ENCODE measurements at regions not wholly inside any gene's neighbourhood (a gene's known extent, or its start where the extent isn't known, plus 50 kb on each side); places are given as distances from the start of the nearest gene placed in this dataset.

DNA sequence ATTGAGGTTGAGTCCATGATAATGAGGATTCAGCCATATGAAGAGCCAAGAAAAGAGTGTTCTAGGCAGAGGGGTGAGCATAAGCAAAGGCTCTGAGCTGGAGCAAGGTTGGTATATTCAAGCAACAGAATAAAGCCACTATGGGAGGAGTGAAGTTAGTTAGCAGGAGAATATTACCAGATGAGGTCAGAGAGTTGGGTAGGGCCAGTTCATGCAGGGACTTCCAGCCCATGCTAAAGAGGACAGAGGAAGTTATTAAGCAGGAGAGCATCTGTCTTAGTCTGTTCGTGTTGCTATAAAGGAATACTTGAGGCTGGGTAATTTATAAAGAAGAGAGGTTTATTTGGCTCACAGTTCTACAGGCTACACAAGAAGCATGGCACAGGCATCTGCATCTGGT lies 57.1 kb upstream of the ATG10 start:
- no peak for TF ChIP-seq SIN3A (IDR thresholded peaks at IDR 0.05; ENCODE audit: borderline replicate concordance, insufficient read depth, low read length)
- TF ChIP-seq FOXP2 (optimal IDR thresholded peaks at IDR 0.05; ENCODE audit: borderline replicate concordance, extremely low read depth, extremely low read length, insufficient read depth) = no peak

DNA sequence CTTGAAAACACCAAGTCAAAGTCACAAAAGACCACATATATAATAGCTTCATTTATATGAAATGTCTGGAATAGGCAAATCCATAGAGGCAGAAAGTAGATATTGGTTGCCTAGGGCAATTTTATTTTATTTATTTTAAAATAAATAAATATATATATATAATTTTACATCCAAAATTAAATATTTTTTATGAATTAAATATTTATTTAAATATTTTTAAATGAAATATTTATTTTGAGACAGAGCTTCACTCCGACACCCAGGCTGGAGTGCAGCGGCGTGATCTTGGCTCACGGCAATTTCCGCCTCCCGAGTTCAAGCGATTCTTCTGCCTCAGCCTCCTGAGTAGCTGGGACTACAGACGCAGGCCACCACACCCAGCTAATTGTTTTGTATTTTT lies 58.9 kb upstream of the ATG10 start:
- TF ChIP-seq TAF1 (IDR thresholded peaks at IDR 0.05; ENCODE audit: borderline replicate concordance, insufficient read depth, low read length) = no peak
- TF ChIP-seq POLR2AphosphoS5 (IDR thresholded peaks at IDR 0.05; ENCODE audit: low read depth, low read length) = no peak
- TF ChIP-seq SIN3A (IDR thresholded peaks at IDR 0.05; ENCODE audit: borderline replicate concordance, insufficient read depth, low read length) = no peak
- TF ChIP-seq FOXP2 (optimal IDR thresholded peaks at IDR 0.05; ENCODE audit: borderline replicate concordance, extremely low read depth, extremely low read length, insufficient read depth) = no peak
- TF ChIP-seq, protein P1, sequence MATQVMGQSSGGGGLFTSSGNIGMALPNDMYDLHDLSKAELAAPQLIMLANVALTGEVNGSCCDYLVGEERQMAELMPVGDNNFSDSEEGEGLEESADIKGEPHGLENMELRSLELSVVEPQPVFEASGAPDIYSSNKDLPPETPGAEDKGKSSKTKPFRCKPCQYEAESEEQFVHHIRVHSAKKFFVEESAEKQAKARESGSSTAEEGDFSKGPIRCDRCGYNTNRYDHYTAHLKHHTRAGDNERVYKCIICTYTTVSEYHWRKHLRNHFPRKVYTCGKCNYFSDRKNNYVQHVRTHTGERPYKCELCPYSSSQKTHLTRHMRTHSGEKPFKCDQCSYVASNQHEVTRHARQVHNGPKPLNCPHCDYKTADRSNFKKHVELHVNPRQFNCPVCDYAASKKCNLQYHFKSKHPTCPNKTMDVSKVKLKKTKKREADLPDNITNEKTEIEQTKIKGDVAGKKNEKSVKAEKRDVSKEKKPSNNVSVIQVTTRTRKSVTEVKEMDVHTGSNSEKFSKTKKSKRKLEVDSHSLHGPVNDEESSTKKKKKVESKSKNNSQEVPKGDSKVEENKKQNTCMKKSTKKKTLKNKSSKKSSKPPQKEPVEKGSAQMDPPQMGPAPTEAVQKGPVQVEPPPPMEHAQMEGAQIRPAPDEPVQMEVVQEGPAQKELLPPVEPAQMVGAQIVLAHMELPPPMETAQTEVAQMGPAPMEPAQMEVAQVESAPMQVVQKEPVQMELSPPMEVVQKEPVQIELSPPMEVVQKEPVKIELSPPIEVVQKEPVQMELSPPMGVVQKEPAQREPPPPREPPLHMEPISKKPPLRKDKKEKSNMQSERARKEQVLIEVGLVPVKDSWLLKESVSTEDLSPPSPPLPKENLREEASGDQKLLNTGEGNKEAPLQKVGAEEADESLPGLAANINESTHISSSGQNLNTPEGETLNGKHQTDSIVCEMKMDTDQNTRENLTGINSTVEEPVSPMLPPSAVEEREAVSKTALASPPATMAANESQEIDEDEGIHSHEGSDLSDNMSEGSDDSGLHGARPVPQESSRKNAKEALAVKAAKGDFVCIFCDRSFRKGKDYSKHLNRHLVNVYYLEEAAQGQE (IDR thresholded peaks at IDR 0.05; ENCODE audit: insufficient read depth in 1 of 2, low read depth in 2 of 2, low read length in 2 of 2) = no peak

DNA sequence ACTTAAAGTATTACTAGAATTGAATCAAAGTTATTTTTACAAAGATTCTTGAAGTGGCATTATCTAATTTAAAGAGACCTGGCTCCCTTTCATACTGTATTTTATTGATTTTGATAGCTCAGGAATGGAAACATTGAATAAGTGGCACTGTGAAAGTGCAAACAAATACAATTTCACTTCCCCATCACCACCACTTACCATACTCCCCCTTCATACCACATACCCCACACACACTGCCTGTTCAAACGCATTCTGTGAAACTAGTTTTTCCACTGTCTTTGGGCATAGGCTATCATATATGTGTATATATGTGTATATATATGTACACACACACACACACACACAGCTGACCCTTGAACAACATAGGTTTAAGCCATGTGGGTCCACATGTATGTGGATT lies 62.1 kb upstream of the ATG10 start:
- TF ChIP-seq, protein P1 (IDR thresholded peaks at IDR 0.05; ENCODE audit: insufficient read depth in 1 of 2, low read depth in 2 of 2, low read length in 2 of 2) = no peak
- no peak for TF ChIP-seq SIN3A (IDR thresholded peaks at IDR 0.05; ENCODE audit: borderline replicate concordance, insufficient read depth, low read length)
- no peak for TF ChIP-seq FOXP2 (optimal IDR thresholded peaks at IDR 0.05; ENCODE audit: borderline replicate concordance, extremely low read depth, extremely low read length, insufficient read depth)

DNA sequence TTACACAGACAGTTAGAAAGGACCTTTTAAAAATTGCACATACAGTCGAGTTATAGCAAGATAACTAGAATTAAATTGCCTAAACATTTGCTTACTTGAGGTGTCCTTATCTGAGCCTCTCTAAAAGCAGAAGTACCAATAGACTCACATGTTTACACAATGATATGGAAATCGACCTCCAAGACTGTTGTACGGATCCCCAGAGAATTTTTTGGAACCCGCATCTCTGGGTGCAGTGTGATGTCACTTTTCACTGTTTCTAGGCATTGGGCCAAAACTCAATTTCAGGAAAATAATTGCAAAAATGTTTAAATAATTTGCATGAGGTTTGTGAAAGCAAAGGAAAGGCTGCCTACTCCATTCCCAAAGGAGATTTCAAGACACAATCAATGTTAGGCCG lies 63.1 kb upstream of the ATG10 start:
- TF ChIP-seq, protein P1 (IDR thresholded peaks at IDR 0.05; ENCODE audit: insufficient read depth in 1 of 2, low read depth in 2 of 2, low read length in 2 of 2) = no peak
- TF ChIP-seq POLR2AphosphoS5 (IDR thresholded peaks at IDR 0.05; ENCODE audit: low read depth, low read length) (no peak), SIN3A (IDR thresholded peaks at IDR 0.05; ENCODE audit: borderline replicate concordance, insufficient read depth, low read length) (no peak), FOXP2 (optimal IDR thresholded peaks at IDR 0.05; ENCODE audit: borderline replicate concordance, extremely low read depth, extremely low read length, insufficient read depth) (no peak), TAF1 (IDR thresholded peaks at IDR 0.05; ENCODE audit: borderline replicate concordance, insufficient read depth, low read length) (no peak)

DNA sequence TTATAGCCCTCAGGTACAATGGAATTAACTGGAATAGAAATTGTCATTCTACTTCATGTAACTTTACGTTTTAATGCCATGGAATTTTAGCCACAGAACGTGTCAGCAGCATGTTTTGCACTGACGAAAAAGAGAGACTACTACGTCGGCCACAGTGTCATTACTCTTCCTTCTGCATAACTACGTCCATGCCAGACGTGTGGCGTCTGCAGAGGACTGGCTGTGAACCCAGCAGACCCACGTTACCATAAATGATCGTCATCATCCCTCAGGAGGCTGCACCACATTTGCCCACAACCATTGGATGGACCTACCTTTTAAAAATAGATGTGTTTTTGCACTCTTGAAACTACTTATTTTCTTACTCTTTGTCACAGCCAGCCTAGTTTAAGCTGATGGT lies 63.8 kb upstream of the ATG10 start:
- TF ChIP-seq, protein P1 (IDR thresholded peaks at IDR 0.05; ENCODE audit: insufficient read depth in 1 of 2, low read depth in 2 of 2, low read length in 2 of 2) = no peak
- no peak for TF ChIP-seq SIN3A (IDR thresholded peaks at IDR 0.05; ENCODE audit: borderline replicate concordance, insufficient read depth, low read length)

All from PFSK-1 (cell line).